ENCODE measurements at regions not wholly inside any gene's neighbourhood (a gene's known extent, or its start where the extent isn't known, plus 50 kb on each side); places are given as distances from the start of the nearest gene placed in this dataset.

- H4K20me1 ChIP-seq (ENCODE audit: control insufficient read depth, insufficient read depth), result no peaks in the 10 kb centered on the region
- no peaks in the 10 kb centered on the region for H3K79me2 ChIP-seq (ENCODE audit: control insufficient read depth, insufficient read depth, low read length)
- intact Hi-C loops (cut with micrococcal nuclease; ENCODE audit: unreplicated experiment), result no loop called here
- RAD21 ChIA-PET (ENCODE audit: unreplicated experiment), result no interaction called here
- CTCF ChIA-PET, result no interaction called here
- BruUV-seq (replicated peaks), result no TSS peak
- no peaks in the 10 kb centered on the region for H3K36me3 ChIP-seq (ENCODE audit: control insufficient read depth in 2 of 2, insufficient read depth in 2 of 2, low read length in 1 of 2)
- SMC1A ChIA-PET (ENCODE audit: uncharacterized antibody, unreplicated experiment), result no interaction called here
- no peak overlapping the region for H3K9ac ChIP-seq (ENCODE audit: control insufficient read depth, insufficient read depth, low read length)
- H3K27ac ChIP-seq (ENCODE audit: control insufficient read depth, insufficient read depth), result no peak overlapping the region
- ATAC-seq (no peak), DNase-seq (ENCODE audit: low read depth, low spot score) (no peak), FAIRE-seq (no peak)
- H2AFZ ChIP-seq (ENCODE audit: control insufficient read depth, low read depth, low read length), result no peak overlapping the region
- H3K4me3 ChIP-seq, result no peak overlapping the region
- H3K4me2 ChIP-seq (ENCODE audit: control insufficient read depth, insufficient read depth), result no peak overlapping the region
- H3K4me1 ChIP-seq (ENCODE audit: control insufficient read depth, insufficient read depth, low read length), result no peaks in the 10 kb centered on the region
- POLR2A ChIA-PET, result no interaction called here
- no peaks in the 10 kb centered on the region for H3K9me3 ChIP-seq (replicated peaks; ENCODE audit: control insufficient read depth, insufficient read depth, low read length)
- no peaks in the 10 kb centered on the region for H3K27me3 ChIP-seq (replicated peaks in 1 of 2; ENCODE audit: control insufficient read depth in 2 of 2, insufficient read depth in 2 of 2, low read length in 1 of 2)
- in situ Hi-C loops (cut with MboI), result no loop called here
- TF ChIP-seq RB1 (IDR thresholded peaks at IDR 0.05; ENCODE audit: borderline replicate concordance), result no peak
- no peak for TF ChIP-seq EGR1 (IDR thresholded peaks at IDR 0.05; ENCODE audit: borderline replicate concordance in 1 of 2, low read depth in 2 of 2, low read length in 2 of 2)
- TF ChIP-seq, protein P1, sequence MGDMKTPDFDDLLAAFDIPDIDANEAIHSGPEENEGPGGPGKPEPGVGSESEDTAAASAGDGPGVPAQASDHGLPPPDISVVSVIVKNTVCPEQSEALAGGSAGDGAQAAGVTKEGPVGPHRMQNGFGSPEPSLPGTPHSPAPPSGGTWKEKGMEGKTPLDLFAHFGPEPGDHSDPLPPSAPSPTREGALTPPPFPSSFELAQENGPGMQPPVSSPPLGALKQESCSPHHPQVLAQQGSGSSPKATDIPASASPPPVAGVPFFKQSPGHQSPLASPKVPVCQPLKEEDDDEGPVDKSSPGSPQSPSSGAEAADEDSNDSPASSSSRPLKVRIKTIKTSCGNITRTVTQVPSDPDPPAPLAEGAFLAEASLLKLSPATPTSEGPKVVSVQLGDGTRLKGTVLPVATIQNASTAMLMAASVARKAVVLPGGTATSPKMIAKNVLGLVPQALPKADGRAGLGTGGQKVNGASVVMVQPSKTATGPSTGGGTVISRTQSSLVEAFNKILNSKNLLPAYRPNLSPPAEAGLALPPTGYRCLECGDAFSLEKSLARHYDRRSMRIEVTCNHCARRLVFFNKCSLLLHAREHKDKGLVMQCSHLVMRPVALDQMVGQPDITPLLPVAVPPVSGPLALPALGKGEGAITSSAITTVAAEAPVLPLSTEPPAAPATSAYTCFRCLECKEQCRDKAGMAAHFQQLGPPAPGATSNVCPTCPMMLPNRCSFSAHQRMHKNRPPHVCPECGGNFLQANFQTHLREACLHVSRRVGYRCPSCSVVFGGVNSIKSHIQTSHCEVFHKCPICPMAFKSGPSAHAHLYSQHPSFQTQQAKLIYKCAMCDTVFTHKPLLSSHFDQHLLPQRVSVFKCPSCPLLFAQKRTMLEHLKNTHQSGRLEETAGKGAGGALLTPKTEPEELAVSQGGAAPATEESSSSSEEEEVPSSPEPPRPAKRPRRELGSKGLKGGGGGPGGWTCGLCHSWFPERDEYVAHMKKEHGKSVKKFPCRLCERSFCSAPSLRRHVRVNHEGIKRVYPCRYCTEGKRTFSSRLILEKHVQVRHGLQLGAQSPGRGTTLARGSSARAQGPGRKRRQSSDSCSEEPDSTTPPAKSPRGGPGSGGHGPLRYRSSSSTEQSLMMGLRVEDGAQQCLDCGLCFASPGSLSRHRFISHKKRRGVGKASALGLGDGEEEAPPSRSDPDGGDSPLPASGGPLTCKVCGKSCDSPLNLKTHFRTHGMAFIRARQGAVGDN (IDR thresholded peaks at IDR 0.05), result no peak
- no peak for TF ChIP-seq RAD51 (IDR thresholded peaks at IDR 0.05)
- TF ChIP-seq, protein P2, sequence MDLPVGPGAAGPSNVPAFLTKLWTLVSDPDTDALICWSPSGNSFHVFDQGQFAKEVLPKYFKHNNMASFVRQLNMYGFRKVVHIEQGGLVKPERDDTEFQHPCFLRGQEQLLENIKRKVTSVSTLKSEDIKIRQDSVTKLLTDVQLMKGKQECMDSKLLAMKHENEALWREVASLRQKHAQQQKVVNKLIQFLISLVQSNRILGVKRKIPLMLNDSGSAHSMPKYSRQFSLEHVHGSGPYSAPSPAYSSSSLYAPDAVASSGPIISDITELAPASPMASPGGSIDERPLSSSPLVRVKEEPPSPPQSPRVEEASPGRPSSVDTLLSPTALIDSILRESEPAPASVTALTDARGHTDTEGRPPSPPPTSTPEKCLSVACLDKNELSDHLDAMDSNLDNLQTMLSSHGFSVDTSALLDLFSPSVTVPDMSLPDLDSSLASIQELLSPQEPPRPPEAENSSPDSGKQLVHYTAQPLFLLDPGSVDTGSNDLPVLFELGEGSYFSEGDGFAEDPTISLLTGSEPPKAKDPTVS (IDR thresholded peaks at IDR 0.05; ENCODE audit: low read depth, low read length), result no peak
- TF ChIP-seq, protein P3, sequence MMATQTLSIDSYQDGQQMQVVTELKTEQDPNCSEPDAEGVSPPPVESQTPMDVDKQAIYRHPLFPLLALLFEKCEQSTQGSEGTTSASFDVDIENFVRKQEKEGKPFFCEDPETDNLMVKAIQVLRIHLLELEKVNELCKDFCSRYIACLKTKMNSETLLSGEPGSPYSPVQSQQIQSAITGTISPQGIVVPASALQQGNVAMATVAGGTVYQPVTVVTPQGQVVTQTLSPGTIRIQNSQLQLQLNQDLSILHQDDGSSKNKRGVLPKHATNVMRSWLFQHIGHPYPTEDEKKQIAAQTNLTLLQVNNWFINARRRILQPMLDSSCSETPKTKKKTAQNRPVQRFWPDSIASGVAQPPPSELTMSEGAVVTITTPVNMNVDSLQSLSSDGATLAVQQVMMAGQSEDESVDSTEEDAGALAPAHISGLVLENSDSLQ (IDR thresholded peaks at IDR 0.05), result no peak
- TF ChIP-seq BCL11A (IDR thresholded peaks at IDR 0.05; ENCODE audit: low read depth, low read length), result no peak
- no peak for TF ChIP-seq KDM1A (IDR thresholded peaks at IDR 0.05; ENCODE audit: borderline replicate concordance)
- no peak for TF ChIP-seq MYB (IDR thresholded peaks at IDR 0.05; ENCODE audit: borderline replicate concordance, low read depth, low read length)
- TF ChIP-seq ZBTB11 (CRISPR knock-in tag; IDR thresholded peaks at IDR 0.05), result no peak
- TF ChIP-seq CHD2 (IDR thresholded peaks at IDR 0.05; ENCODE audit: borderline replicate concordance, low read depth, low read length), result no peak
- no peak for TF ChIP-seq ZBTB33 (IDR thresholded peaks at IDR 0.05)
- no peak for TF ChIP-seq ZZZ3 (IDR thresholded peaks at IDR 0.05; ENCODE audit: control insufficient read depth, insufficient read length, low read depth)
- no peak for TF ChIP-seq RFX5 (IDR thresholded peaks at IDR 0.05; ENCODE audit: low read depth, low read length)
- TF ChIP-seq POLR2A (IDR thresholded peaks at IDR 0.05; ENCODE audit: low read depth, low read length), result no peak
Measured at GRCh38 chrX:93585661-93586060, 87.7 kb downstream of the NAP1L3 start.
